Hematopoietic multipotent progenitor cell (in vitro differentiated cells): ENCODE measurements at regions not wholly inside any gene's neighbourhood (a gene's known extent, or its start where the extent isn't known, plus 50 kb on each side); places are given as distances from the start of the nearest gene placed in this dataset.
"Not testable (repeated sequence)": the region's sequence is repeated elsewhere in the genome, so short reads cannot be mapped to it uniquely, and the experiment has no call there.

Experiments
- DNase-seq, 3 donors: peaks; one replicate each; pipeline ENCODE4 v3.0.0-alpha.2; 2011 to 2015; ENCODE audit warnings: low read depth in 2 of 3, low spot score in 2 of 3

DNA sequence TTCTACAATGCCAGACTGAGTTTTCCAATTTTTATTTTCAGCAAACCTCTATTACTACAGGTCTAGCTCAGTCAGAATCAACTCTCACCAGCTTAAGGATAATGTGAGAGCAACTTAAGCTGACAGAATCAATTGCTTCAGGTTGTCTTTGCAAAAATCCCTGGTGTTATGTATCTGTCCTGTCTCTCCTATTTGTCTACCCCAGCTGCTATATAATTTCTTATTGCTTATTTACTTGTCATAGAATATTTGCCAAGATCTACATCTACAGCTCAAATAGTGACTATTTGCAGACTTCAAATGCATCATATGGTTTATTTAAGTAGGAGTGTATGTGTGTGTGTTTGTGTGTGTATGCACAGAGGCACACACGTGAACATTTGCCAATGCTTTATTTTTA, 54.1 kb downstream of the FOXG1 start:
- DNase-seq: no peak

DNA sequence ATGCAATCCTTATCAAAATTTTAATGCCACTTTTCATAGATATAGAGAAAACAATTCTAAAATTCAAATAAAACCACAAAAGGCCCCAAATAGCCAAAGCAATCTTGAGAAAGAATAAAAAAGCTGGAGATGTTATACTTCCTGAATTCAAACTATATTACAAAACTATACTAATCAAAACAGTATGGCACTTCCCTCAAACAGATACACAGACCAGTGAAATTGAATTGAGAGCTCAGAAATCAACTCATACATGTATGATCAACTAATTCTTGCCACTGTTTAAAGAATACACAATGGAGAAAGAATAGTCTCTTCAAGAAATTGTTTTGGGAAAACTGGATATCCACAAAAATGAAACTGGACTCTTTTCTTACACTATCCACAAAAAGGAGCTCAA, 55.4 kb downstream of the FOXG1 start:
- no peak for DNase-seq

DNA sequence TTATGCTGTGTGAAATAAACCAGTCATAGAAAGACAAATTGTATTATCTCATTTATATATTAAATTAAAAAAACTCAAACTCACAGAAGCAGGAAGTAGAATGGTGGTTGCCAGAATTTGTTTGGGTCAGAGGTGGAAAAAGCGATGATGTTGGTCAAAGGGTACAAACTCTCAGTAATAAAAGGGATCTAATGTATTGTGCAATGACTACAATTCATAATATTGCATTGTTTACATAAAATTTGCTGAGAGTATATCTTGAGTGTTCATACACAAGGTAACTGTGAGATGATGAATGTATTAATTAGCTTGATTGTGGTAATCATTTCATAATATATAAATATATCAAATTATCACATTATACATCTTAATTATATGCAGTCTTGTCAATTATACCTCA, 56.7 kb downstream of the FOXG1 start:
- no peak for DNase-seq

DNA sequence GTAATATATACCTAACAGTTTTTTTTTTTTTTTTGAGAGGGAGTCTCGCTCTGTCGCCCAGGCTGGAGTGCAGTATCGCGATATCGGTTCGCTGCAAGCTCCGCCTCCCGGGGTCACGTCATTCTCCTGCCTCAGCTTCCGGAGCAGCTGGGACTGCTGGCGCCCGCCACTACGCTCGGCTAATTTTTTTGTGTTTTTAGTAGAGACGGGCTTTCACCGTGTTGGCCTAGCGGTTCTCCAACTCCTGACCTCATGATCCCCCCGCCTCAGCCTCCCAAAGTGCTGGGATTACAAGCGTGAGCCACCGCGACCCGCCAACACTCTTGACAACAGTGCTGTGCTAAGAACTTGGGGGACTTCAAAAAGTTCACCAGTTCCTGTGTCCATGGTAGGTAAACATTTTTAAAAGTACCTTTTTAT, 63.5 kb downstream of the FOXG1 start:
- DNase-seq: no peak

DNA sequence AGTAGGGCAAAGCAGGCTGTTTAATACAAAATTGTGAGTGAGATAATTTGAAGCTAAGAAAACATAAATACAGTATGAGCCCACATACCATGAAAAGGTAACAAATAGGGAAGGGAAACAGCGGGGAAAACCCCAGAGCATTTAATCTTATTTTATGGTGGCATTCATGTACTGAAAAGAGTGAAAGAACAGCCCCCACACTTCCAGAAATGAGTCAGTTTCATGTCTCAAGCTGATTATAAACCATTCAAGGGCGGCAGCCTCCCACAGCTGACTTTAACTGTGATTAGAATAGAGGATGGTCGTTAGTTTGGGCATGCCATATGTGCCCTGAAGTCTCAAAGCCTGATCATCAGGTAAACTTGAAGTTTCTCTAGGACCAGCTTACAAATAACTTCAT, 64.5 kb downstream of the FOXG1 start:
- DNase-seq: no peak

DNA sequence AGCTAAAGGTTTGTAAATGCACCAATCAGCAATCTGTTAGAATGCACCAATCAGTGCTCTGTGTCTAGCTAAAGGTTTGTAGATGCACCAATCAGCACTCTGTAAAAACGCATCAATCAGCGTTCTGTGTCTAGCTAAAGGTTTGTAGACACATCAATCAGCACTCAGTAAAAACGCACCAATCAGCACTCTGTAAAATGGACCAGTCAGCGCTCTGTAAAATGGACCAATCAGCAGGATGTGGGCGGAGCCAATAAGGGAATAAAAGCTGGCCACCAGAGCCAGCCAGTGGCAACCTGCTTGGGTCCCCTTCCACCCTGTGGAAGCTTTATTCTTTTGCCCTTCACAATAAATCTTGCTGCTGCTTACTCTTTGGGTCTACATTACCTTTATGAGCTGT, 76.0 kb downstream of the FOXG1 start:
- not testable (repeated sequence) for DNase-seq

DNA sequence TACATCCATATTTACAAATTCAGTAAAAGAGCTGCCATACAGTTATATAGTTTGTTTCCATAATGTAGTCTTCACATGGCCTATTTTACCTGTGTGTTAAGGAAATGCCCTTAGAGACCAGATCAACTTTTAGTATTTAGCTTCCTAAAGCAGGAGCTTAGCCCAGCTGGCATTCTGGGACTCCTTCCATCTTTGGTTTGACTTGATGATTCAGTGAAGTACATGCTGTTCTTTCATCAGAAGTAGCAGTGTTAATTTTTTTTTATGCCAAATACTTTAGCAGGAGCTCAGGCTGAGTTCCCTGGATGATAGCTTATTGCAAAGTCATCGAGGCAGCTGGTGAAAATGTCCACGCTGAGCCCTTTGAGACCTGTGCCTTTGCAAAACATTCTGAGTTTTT, 101.0 kb downstream of the FOXG1 start:
- no peak for DNase-seq

DNA sequence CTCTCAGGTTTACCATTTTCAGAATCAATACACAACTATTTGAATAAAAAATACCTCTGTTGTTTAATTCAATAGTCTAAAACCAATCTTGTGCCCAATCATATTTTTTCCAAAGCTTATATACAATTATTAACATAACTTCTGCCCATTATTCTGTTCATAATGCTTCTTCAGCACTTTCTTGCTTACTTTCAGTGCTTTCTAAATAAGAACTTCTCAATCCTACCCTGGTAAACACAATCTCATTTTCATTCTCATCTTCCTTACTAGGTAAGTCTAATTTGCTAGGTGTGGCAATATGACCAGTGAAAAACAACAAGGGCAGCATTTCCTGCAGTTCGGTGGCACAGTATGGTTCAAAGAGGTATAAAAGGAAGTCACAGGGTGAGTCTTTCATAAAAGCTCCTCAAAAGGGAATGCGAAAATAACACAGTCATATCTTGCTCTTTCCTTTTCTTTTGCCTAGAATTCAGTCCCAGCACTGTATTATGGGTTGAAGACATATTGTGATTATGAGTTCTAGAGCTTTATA, 103.5 kb downstream of the FOXG1 start:
- DNase-seq: no peak

DNA sequence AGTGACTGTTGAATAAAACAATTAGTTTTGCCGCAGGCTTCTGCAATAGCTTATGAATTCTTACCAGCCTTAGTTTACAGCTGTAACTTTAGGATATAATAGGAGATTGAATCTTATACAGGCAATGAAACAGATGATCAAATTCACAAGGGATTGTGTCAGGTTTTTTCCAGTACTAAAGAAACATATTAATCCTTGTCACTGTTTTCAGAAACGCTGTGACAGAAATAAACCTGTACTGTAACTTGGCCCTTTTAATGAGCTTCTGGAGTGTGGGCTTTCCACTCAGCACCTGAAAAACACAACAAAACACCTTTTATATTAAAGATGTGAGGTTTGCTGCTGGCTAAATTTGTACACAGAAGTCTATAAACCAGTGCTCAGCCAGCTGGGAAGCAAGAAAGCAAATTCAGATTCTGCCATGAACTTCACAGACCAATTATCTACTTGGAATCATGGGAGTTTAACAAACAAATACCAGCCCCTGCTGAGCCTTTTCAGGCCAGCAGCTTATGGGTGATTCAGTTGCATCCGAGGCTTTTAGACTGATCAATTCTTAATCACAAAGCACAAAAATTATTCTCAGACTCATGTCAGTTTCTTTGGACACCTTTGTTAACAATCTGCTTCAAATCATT, 109.5 kb downstream of the FOXG1 start:
- DNase-seq: no peak

DNA sequence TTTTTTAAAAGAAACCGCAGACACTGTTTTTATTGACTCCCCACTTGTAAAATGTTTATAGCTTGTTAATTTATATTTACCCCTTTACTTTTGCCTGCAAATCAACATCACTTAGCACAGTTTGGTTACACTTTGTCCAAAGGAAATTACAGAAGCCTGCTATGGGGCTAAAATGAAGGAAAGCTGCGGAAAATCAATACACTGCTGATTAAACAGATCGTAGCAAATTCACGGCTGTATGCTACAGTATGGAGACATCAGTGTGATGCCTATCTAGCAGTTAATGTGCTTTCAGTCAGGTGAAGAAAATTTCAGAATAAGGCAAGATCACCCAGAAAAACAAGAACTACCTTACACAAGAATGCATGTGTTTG, 110.0 kb downstream of the FOXG1 start:
- DNase-seq: no peak

DNA sequence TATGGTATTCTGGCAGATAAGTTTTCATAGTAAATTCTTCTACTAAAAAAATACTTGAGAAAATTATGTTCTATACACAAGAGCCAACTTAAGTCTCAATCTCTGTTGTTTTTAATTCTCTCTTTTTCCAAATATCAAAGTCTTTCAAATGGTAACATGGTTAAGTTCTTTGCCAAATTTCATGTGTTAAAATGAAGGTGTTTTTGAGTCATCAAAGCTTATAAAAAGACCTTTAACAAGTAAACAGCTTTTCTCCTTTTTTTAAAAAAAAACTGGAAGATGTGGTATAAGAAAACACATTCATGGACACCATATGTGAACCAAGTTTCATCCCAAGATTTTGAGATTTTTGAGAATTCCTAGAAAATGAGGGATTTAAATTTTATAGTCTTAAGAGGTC, 111.3 kb downstream of the FOXG1 start:
- DNase-seq: no peak

DNA sequence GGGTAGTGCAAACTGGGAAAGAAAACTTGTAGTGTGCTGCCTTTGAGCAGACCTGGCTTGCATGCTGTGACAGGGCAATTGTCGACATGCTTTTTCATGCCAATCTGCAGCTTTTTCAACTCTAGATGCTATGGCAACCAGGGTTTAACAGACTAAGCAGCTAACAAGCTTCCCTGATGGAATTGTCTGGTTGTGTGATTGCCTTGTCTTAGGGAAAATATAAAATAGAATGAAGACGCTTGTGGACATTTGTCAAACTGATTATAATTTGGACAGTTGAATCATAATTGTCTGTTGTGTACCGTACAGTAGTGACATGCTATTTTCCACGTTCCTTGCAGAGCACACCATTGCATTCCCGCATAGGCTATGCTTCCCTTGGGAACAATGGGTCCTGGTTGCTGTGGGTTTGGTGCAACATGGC, 113.0 kb downstream of the FOXG1 start:
- DNase-seq: no peak

DNA sequence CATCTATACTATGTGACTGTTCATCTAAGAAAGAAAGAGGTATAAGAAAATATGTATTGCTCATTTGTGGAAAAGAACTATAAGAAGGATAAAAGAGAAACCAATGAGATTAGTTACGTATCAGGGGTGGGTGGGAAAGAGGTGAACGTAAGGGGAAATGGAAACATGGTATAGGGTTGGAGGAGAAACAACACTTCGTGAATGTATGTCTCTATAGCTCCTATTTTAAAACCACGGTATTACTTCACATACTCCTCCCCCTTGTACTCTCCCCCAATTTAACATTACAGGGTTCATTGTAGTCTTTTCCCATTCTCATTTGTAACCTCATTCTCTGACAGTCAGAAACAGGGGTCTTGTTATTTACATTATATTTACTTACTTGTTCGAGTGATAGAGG, 120.4 kb downstream of the FOXG1 start:
- DNase-seq: no peak

DNA sequence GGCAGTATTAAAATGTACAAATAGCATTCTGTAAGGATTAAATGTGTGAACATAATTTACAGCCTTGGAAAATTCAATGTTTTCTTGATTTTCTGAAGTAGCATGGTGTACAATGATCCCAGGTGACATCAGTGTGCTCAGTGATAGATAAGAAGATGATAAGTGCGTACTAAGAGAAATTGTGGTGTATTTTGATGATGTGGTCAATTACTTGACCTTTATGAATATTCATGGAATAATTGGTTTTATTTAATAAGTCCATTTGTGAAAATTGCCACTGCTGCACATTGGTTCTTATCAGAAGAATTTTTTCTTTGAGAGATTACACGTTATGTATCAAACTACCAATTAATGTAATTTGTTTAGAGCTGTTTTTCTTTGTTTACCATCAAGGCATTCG, 128.8 kb downstream of the FOXG1 start:
- DNase-seq: no peak

DNA sequence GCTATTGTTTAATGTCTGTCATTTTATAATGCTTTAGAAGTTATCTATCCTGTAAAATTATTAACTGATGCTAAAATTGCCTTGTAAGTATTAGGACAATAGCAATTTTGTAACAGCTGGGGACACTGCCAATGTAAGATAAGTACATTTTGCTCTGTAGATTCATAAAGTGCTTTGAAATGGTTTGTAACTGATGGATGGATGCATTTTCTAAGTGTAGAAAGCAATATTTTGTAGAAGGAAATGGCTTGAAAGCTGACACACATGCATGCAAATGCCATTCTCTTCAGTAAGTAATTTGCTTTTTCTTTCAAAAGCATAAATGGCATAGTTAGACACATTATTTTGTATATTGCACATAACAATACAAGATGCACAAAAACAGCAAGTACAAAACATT, 129.8 kb downstream of the FOXG1 start:
- no peak for DNase-seq

DNA sequence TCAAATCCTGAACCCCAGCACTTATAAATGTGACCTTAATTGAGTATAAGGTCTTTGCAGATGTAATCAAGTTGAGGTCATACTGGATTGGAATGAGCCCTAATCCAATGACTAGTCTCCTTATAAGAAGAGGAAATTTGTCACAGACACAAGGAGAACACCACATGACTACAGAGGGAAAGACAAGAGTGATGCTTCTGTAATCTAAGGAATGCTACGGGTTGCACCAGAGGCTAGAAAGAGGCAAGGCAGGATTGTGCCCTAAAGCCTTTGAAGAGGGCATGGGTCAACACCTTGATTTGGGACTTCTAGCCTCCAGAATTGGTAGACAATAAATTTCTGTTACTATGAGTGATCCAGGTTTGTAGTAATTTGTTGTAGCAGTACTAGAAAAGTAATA, 135.0 kb downstream of the FOXG1 start:
- no peak for DNase-seq

DNA sequence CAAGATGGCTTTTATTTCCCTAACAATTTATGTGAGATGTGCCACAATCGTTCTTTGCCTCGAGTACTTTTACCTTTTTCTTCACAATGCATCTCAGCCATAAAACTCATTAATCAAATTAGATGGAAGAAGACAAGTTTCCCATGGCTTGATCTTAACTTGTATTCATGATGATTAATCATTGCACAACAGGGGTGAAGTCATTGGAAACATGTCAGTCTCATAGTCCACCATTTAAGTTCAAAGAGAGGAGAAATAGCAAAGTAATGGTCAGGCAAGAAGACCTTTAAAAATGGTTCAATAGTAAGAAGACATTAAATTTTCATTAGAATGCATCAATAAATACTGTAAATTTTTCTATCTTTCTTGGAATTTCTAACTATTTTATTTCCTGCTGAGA, 136.3 kb downstream of the FOXG1 start:
- DNase-seq: no peak

DNA sequence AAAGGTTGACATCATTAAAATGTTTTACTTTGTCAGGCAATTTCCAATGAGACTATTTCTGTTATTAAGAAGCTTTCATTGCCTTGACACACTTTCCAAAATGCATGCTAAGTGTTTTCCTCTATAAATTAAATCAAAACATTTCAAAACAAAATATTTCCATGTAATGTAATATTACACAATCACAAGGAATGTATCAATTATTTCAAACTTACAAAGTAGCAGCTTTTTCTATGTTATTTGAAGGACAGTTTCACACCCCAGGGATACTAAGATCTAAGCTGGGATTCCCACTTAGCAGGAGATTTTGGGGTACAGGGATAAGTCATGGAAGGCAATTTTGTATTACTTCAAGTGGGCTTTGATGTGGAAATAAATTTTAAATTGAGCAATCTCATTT, 144.9 kb downstream of the FOXG1 start:
- DNase-seq: no peak

DNA sequence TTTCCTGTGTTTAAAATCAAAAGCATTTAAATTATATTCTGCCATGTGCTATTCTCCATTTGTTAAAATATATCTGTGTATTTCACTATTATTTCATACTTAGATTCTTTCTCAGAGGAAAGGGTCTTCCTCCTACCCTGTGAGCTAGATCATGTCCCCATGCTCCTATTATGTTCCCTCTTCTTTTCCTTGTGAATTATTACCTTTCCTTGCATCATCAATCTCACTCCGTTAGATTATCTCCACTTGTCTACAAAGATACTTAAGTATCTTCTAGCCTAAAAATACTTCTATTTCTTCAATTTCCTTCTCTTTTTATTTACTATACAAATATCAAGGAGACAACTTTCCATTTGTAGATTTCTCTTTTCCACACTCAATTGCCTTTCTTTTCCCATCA, 146.5 kb downstream of the FOXG1 start:
- no peak for DNase-seq

DNA sequence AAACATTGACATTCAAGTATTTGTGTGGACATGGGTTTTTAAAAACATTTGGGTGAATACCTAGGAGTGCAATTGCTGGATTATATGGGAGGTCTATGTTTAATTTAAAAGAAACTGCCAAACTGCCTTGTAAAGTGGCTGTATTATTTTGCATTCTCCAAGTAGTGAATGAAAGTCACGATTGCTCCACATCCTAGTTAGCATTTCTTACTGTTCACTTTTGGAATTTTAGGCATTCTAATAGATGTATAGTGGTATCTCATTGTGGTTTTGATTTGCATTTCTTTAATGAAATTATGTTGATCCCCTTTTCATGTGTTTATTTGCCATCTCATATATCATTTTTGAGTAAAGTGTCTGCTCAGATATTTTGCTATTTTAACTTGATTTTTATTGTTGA, 159.5 kb downstream of the FOXG1 start:
- DNase-seq: no peak

DNA sequence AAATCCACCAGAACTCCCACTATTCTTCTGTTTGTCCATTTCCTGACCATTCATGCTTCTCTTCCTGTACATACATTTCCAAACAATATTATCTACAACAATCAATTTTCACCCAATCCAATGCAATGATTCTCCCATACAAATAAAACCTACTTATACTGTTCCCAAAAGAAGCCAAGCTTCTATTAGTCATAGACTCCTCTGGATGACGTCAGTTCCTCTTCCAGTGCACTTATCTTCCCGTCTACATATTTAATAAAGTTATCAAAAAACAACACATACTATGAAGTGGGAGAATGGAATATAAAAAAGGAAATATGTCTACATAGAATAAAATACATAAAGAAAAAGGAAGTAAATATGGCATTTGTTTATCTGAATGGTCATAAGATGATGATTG, 165.4 kb downstream of the FOXG1 start:
- DNase-seq: no peak

DNA sequence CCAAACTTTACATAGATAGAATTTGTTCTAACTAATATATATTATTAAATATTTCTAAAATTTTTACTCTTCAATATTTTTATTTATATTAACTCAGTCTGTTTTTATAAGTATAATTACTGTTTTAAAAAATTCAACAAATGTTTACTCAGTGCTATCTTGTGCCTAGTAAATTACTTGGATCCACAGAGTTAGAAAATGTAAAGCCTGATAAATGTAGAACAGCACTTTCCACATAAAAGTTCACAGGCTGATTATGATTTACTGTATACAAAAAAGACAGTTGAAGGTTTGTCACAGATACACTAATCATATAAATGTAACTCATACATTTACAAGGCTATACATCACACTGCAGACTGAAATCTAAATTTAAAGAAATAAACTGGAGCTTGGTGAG, 170.0 kb downstream of the FOXG1 start:
- DNase-seq: no peak

DNA sequence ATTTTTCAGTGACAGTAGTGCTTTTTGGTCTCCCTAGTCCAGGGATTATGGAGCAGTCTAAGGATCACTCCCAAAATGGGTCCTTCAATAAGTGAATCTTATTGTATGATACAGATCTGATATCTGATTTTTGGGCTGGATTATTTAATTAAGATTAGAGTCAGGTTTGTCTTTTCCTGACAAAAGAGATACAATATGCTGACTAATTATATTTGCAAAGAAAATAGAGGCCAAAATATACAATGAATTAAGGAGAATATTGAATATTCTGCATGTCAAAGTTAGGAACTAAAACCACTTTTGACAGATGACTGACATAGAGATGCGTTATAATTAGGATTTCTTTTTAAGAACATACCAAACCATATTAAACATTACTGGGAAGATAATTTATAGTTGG, 175.2 kb downstream of the FOXG1 start:
- no peak for DNase-seq
